Posterior vena cava (tissue), 2 donors: ENCODE measurements at regions not wholly inside any gene's neighbourhood (a gene's known extent, or its start where the extent isn't known, plus 50 kb on each side); places are given as distances from the start of the nearest gene placed in this dataset.

Experiments used
- DNase-seq: peaks from one replicate; pipeline ENCODE4 v3.0.0-alpha.2; 2020; ENCODE audit warnings: low spot score
- intact Hi-C, 2 donors: fragments of 100-400 bp; cut with DNase I; formaldehyde crosslinking; loops; one replicate each; pipeline versions ENCODE4 v1.14.1 to v1.14.2; 2022 to 2023
- donor health status: DM: yes; HTN: yes; CAD: no.
- donor health status: DM: yes; HTN: yes; CAD: no.

DNA sequence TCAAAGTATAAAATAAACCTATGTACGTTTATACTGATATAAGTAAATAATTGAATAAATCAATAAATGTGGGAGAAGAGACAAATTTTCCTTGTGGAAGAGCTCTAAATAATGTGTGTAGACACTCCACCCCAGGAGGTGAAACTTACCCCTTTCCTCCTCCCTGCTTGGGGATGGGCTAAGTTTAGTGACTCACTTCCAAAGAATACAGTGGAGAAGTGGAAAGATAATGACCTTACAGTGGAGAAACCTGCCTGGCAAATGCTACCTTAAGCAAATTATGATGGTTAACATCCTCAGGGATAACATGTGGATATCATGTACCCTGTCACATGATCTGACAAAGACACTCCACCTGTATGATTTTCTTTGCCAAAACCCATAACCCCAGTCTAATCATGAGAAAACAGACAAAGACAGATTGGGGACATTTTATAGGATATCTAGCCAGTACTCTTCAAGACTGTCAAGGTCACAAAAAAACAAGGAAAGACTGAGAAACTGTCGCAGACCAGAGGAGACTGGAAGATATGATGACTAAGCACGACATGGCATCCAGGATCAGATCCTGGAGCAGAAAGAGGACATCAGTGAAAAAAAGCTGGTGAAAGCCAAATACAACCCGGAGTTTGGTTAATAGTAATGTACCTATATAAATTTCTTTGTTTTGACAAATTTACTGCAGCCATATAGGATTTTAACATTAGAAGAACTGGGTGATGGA is 195.5 kb upstream of the PRDM1 start:
- DNase-seq = no peak
- intact Hi-C loops = no loop called here

DNA sequence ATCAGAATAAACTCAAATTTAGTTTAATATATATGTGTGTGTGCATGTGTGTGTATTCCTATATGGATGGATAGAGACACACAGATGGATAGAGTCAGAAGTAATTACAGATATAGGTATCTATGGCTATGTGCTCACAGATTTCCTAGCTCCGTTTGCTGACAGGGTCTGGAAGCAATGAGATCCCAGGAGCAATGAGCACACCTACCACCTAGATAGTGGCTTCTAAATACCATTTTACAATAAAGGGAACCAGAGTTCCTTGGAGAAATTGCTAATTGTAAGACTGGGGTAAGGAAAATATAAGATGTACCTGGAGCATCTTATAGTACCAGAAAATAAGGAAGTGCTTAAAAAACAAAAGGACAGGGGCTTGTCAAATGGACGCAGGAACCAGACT is 196.2 kb upstream of the PRDM1 start:
- no peak for DNase-seq
- intact Hi-C loops = no loop called here

DNA sequence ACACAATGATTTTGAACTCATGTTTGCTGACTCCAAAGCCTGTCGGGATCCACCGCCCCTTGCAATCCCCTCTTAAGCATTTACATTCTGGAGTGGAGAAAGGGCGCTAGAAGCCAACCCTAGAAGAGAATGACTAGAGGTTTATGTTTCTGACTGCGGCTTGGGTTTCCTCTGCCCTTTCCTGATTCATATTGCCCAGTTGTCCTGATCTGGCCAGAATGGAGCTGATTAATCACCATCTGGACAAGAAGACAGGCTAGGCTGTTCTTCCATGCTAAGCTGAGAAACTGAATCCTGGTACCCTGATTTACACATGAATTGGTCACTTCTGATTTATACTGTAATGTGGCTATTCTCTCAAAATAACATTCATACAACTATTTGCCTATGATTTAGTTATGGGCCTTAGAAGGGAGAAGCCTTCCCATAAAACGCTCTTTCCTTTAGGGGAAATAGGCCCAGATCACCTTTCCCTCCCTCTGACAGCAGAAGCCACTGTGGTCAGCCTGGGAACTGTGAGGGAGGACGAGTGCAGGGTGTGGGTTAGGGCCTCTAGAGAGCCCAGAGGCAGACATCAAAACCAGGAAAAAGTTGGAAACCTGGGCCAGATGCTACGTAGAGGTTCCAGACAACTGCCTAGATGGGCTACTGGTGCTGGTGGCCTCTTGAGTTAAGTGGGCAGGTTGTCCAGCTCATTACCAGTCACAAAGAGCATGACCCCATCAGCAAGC is 199.2 kb upstream of the PRDM1 start:
- DNase-seq = no peak
- intact Hi-C loops = no loop called here

DNA sequence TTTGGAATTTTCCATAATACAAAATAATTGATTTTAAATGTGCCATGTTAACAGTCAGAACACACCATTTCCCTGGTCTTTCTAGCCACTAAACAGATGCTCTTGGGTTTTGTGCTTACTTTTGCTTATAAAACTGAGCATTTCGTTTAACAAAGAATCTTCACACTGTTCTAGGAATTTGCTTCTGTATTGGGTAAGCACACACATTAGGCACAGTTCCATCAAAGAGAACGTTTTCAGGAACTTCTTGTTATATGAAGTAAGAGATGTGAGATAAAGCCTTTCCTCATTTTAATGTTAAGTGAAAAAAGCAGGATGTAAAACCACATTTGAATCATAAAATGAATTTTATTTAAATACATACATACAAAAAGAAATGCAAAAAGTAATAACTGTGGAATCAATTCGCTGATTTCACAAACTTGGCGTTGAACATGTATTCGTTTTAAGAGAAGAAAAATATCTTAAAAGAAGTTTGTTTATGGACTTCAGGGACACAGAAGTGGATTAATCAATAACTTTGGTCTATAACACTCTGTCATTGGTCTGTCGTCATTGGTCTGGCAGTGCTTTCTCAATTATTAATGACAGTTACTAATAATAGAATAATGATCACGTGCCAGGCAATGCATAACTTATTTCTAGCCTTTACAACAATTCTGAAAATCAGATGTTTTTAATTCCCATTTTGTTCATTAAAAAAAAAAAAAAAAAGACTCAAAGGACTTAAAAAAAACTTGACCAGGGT is 199.9 kb upstream of the PRDM1 start:
- no peak for DNase-seq
- intact Hi-C loops = no loop called here

DNA sequence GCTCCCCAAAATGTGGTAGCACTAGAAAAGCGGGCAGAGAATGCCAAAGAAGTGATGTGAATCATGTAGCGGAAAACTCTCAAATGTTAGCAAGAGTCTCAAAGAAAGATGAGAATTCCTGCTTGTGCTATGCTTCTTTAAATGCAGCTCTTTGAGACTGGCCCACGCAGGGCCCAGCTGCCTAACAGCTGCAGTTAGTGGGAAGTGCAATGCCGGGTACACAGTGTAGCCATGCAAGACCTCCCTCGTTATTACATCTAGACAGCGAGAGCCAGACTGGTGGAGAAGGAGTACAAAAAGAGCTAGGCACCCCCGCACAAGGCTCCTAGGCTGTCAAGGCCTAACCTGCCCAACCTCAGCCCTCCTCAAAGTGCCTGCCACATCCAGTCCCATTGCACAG is 201.7 kb upstream of the PRDM1 start:
- no peak for DNase-seq
- intact Hi-C loops = no loop called here

DNA sequence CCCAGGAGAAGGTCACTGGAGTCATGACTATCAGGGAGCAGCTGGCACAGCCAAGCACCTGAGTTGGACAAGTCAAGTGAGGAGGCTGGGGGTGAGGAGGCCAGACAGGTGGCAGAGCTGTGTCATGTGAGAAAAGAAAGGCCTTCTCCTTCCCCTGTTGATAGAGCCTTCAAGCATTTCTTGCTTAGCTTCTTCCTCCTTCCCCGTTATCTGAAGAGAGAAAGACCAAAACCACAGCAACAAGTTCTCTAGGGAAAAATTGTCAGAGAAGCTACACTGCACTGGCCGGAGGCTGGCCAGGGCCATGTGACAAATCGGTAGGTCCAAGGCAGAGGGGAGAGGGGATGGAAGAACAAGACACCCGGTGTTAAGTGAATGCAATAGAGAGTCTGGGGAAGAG is 202.1 kb upstream of the PRDM1 start:
- intact Hi-C loops = no loop called here

DNA sequence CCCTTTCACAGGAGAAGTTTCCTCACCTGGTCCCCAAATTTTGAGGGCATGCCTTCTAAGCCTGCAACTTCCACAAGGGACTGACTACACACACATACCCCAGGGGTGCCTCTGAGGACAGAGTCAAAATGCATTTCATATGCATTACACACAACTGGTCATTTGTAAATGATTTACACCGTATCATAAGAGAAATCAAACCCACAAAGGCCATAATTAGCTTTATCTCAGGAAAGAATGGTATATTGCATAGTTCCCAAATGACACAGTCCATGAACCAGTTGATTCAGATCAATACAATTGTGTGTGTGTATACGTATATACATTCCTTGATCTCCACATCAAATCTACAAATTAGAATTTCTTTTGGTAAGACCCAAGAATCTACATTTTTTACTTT is 203.3 kb upstream of the PRDM1 start:
- intact Hi-C loops = no loop called here

More for the DNA sequence above, 202.1 kb upstream of the PRDM1 start:
- DNase-seq = no peak

DNA sequence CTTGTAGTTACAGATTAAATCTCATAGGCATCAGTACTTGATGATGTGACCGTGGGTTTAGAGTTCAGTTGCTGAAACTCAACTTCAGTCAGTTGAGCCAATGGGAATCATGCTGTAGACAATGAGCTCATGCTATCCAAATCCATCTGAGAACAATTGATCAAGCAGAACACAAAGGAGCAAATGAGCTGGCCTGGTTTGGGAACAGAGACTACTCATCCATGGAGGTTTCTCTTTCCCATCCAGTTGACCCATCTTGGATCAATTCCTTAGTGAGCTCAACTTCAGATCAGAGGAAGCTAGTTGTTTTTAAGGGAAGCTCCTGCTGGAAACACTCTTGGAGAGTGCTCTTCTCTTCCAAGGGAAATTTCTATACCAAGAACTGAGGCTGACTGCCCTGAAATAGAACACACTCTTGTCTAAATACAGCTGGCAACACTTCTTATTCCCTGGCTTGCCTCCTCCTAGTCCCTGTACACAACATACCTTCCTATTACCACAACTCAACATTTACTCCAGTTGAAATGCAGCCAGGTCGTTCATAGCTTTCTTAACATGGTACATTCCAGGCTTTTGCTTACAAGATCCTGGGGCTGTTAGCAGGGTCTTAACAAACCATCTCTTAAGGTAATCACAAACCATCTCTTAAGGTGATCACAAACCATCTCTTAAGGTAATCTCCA is 203.9 kb upstream of the PRDM1 start:
- intact Hi-C loops = no loop called here
- DNase-seq = no peak

More for the DNA sequence above, 203.3 kb upstream of the PRDM1 start:
- no peak for DNase-seq

DNA sequence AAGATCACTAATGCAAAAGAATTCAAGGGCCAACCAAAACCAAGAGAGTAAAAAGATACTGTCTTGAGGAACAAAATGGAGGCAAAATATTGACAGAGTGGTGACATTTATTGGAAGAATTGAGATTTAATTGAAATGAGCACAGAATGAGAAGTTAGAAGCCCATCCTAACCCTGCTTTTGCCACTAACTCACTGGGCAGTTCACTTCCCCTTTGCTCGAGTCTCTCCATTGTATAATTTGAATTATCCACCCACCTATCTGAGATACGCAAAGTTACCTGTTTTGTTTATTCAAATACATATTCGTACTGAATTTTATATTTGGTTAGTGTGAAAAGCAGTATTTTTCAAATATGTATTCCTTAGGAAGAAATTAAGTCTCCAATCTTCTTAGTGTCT is 204.5 kb upstream of the PRDM1 start:
- intact Hi-C loops = no loop called here

DNA sequence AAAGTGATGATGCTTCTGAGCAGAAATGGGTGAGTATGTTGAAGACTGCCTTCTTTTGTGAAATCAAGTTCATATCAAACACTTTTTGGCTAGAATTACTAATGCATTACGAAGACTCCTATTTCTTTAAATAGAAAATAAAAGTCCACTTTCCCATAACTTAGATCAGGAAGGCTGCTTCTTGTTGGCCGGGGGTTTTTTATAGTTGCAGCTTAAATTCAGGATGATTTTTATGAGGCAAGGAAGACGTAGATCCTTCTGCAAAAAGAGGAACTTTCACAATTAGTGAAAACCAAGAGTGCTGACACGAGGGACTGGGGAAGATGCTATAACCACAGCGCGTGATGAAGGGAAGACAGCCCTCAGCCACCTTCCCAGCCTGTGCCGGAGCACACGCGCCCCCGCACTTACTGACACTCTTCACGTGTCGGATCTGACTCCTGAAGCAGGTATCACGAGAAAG is 206.1 kb upstream of the PRDM1 start:
- no peak for DNase-seq
- intact Hi-C loops = no loop called here

More for the DNA sequence above, 204.5 kb upstream of the PRDM1 start:
- no peak for DNase-seq

DNA sequence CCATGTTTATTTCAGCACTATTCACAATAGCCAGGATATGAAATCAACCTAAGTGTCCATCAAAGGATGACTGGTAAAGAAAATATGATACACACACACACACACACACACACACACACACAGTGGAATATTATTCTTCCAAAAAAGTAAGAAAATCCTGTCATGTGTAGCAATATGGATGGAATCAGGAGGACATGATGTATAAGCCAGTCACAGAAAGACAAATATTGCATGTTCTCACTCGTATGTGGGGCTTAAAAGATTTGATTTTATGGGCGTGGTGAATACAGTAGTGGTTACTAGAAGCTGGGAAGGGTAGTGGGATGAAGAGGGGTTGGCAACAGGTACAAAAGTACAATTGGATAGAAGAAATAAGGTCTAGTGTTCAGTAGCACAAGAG is 207.0 kb upstream of the PRDM1 start:
- no peak for DNase-seq
- intact Hi-C loops = no loop called here

DNA sequence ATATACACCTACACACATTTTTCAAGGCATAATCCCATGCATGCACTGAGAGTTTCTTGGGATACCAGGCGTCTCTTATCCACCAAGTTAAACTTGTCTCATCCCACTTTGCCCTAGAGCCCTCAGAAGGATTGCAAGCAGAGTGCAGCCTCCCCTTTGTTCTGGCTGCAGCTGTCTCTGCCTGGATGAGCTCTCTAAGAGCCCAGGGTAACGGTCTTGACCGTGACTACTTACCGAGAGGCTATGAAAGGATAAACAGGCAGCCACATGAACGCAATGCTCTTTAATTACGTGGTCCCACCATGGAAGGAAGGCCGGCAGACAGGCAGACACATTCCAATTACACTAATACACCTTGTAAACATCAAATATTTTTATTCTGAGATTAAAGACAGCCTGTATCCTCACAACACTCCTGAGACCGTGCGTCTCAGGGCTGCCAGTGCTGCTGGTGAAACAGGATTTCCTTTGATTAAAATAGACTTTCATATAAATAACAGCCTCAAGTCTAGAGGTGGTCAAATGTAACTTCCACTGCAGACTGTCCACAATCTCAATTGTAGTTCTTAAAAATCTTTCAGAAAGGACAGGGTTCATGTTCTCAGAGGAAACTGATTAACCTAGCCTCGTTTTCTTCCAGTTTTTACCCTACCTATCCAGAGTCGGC is 210.0 kb upstream of the PRDM1 start:
- intact Hi-C loops = no loop called here
- DNase-seq = no peak

DNA sequence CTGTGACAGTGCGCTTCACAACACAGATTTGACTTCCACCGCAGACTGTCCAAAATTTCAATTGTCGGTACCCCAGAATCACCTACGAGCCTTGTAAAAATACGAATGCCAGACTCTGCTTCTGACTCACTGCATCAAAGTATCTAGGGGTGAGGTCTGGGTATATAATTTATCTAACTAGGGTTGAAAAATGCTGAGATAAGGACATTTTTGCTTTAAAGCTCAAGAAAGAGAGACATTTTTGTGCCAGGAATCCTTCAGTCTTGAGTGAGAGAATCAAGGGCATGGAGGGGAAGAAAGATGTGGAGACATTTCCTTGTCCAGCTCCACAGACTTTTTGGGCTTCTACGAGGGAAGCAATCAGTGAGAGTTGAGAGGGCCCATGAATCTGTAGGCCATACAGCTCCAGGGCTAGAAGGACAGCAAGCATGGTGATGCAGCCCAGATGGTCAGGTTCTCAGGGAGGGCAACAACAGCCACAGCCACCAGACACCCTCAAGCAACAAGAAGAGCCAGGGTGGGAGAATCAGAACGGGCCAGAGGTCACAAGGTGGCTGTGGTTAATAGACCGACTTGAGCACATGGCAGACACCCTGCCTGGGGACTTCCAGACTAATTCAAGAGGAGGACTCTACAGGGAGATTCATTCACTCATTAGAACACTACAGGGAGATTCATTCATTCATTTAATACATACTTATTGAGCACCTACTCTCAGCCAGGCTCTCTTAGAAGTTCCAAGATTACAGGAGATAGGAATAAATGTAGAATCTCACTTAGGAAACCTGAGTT is 211.1 kb upstream of the PRDM1 start:
- intact Hi-C loops = no loop called here

DNA sequence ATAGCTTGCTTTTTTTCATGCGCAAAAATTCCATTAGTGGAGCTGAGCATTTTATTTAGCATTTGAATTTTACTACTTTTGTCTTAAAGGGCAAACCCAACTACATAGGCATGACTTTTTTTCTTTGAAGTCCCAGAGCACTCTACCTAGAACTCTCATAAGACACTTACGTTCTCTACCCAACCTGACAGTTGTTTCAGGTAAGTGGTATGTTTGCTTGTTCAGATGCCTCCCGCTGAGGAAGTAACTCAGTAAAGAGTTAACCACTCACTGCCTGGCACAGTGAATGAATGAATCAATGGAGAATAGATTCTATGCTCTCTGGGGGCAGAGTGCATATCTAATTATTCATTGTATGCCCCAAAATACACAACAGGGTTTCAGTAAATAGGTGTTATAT is 212.3 kb upstream of the PRDM1 start:
- intact Hi-C loops = no loop called here
- DNase-seq = no peak

More for the DNA sequence above, 211.1 kb upstream of the PRDM1 start:
- no peak for DNase-seq

DNA sequence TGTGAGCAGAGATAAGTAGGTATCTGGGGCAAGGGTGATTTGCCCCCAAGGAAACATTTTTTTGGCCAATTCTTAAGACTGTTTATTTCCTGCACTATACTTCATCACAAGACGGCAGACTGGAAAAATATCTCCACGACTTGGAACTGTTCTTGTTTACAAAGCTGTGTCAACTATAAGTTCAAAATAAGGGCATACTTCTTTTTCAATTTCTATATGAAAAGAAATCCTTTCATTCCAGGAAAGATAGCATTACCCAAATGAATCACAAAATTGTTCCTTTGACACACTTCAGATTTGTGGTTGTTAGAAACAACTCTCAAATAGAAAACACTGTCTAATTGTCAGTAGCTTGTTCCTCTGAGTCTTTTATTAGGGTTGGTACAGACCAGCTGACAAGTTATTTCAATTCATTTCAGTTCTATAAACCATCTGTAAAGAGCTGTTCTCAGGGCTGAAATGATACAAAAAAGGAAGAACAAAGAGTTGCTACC is 212.9 kb upstream of the PRDM1 start:
- no peak for DNase-seq
- intact Hi-C loops = no loop called here

DNA sequence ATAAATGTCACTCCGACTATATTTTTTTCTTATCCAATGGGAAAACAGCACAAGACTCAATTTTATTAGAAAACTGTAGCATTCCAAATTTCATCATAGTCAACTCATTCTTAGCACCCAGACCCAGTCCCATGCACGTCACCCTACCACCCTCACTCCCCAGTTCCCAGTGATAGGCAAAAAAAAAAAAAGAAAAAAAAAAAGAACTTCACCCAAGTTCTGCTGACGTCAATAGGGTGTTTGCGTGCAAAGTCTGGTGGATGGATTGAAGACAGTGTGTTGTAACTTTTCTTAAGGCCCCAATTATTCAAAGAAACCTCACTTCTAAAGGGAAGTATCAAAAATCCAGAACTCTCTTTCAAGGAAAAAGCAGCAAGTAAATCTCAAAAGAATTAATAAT is 213.9 kb upstream of the PRDM1 start:
- intact Hi-C loops = no loop called here
- DNase-seq = no peak

DNA sequence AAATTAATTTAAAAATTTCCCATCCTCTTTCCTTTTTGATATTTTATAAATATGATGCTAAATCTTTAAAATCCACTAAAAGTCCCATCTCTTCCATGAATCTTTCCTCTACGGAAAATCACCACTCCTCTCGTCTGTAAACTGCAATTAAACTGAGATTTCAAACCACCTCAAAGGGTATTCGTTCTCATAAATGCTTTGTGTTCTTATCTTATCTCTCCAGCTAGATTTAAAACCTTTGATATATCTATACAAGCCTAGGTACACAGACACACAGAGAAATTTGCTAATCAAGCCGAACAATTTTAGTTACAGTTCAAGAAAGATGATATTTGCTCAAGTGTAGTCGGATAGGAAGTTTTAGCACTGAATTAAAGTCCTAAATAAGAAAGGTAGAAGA is 214.6 kb upstream of the PRDM1 start:
- no peak for DNase-seq
- intact Hi-C loops = loop anchor here in 1 of 2 donors (1.0 kb wide), 1 partner anchor 36 kb away; no protein-coding TSS in a partner anchor

DNA sequence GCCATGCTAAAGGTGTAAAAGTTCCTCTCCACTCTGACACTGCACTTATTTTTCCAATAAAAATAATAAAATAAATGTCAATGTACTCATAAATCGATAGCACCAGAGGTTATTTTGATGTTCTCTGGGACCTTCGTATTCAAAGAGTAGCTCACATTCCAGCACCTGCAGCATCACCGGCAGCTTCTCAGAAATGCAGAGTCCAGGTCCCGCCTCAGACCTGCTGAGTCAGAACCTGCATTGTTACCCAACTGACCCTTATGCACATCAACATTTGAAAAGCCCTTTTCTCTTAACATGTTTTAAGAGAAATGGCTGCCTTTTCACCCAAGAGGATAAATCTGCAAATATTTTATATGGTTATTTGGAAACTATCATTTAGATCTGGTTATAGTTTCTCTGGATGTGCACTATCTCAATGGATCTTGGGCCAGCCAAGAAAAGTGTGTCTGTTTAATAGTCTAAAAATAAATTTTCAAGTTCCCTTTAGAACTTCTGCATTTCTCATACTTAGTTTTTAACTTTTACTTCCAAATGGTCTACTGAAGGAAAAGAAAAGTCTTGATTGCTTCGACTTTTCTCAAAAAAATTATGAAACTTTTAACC is 216.2 kb upstream of the PRDM1 start:
- intact Hi-C loops = no loop called here
- DNase-seq = no peak
